ENCODE measurements at regions not wholly inside any gene's neighbourhood (a gene's known extent, or its start where the extent isn't known, plus 50 kb on each side); places are given as distances from the start of the nearest gene placed in this dataset.

- TF ChIP-seq POLR2AphosphoS5 (IDR thresholded peaks at IDR 0.05; ENCODE audit: borderline replicate concordance, low read depth, low read length): no peak
- no peak for TF ChIP-seq EZH2 (IDR thresholded peaks at IDR 0.05)
- no peak for TF ChIP-seq FOXP2 (optimal IDR thresholded peaks at IDR 0.05; ENCODE audit: control extremely low read depth, extremely low read length, insufficient read depth)
- Histone ChIP-seq H3K9me3 (ENCODE audit: low read depth, low read length) (no peaks in the 10 kb centered on the region), H3K27ac (no peak overlapping the region), H3K9ac (ENCODE audit: insufficient read length) (no peak overlapping the region), H3K4me3 (no peak overlapping the region), H3K36me3 (ENCODE audit: insufficient read depth, low read length) (no peaks in the 10 kb centered on the region)
- DNase-seq (ENCODE audit: low read depth, low spot score): no peak
Observed at GRCh38 chr18:44134447-44134846, 546.2 kb upstream of the SETBP1 start.

- H3K9me3 ChIP-seq (ENCODE audit: low read depth, low read length): no peaks in the 10 kb centered on the region
- no peak for DNase-seq (ENCODE audit: low read depth, low spot score)
- no peaks in the 10 kb centered on the region for H3K36me3 ChIP-seq (ENCODE audit: insufficient read depth, low read length)
- no peak for TF ChIP-seq FOXP2 (optimal IDR thresholded peaks at IDR 0.05; ENCODE audit: control extremely low read depth, extremely low read length, insufficient read depth)
- TF ChIP-seq POLR2AphosphoS5 (IDR thresholded peaks at IDR 0.05; ENCODE audit: borderline replicate concordance, low read depth, low read length): no peak
- no peak for TF ChIP-seq EZH2 (IDR thresholded peaks at IDR 0.05)
- no peak overlapping the region for H3K27ac ChIP-seq
- H3K9ac ChIP-seq (ENCODE audit: insufficient read length): no peak overlapping the region
- H3K4me3 ChIP-seq: no peak overlapping the region
Observed at GRCh38 chr18:44135741-44136140, 544.9 kb upstream of the SETBP1 start.

- Histone ChIP-seq H3K9ac (ENCODE audit: insufficient read length) (no peak overlapping the region), H3K4me3 (no peak overlapping the region), H3K27ac (no peak overlapping the region), H3K9me3 (ENCODE audit: low read depth, low read length) (no peaks in the 10 kb centered on the region), H3K36me3 (ENCODE audit: insufficient read depth, low read length) (no peaks in the 10 kb centered on the region)
- no peak for TF ChIP-seq EZH2 (IDR thresholded peaks at IDR 0.05)
- TF ChIP-seq FOXP2 (optimal IDR thresholded peaks at IDR 0.05; ENCODE audit: control extremely low read depth, extremely low read length, insufficient read depth): no peak
- TF ChIP-seq POLR2AphosphoS5 (IDR thresholded peaks at IDR 0.05; ENCODE audit: borderline replicate concordance, low read depth, low read length): no peak
- no peak for DNase-seq (ENCODE audit: low read depth, low spot score)
Observed at GRCh38 chr18:44136326-44136725, 544.4 kb upstream of the SETBP1 start.

GRCh38 chr18:44143072-44143471, 537.6 kb upstream of the SETBP1 start:
- H3K27ac ChIP-seq: no peak overlapping the region
- H3K9me3 ChIP-seq (ENCODE audit: low read depth, low read length): no peaks in the 10 kb centered on the region
- no peak overlapping the region for H3K9ac ChIP-seq (ENCODE audit: insufficient read length)
- no peak for TF ChIP-seq EZH2 (IDR thresholded peaks at IDR 0.05)
- no peak for TF ChIP-seq POLR2AphosphoS5 (IDR thresholded peaks at IDR 0.05; ENCODE audit: borderline replicate concordance, low read depth, low read length)
- TF ChIP-seq FOXP2 (optimal IDR thresholded peaks at IDR 0.05; ENCODE audit: control extremely low read depth, extremely low read length, insufficient read depth): no peak
- DNase-seq (ENCODE audit: low read depth, low spot score): no peak
- no peaks in the 10 kb centered on the region for H3K36me3 ChIP-seq (ENCODE audit: insufficient read depth, low read length)
- H3K4me3 ChIP-seq: no peak overlapping the region

- Histone ChIP-seq H3K36me3 (ENCODE audit: insufficient read depth, low read length) (no peaks in the 10 kb centered on the region), H3K9ac (ENCODE audit: insufficient read length) (no peak overlapping the region), H3K27ac (no peak overlapping the region), H3K9me3 (ENCODE audit: low read depth, low read length) (no peaks in the 10 kb centered on the region), H3K4me3 (no peak overlapping the region)
- no peak for TF ChIP-seq FOXP2 (optimal IDR thresholded peaks at IDR 0.05; ENCODE audit: control extremely low read depth, extremely low read length, insufficient read depth)
- no peak for TF ChIP-seq EZH2 (IDR thresholded peaks at IDR 0.05)
- TF ChIP-seq POLR2AphosphoS5 (IDR thresholded peaks at IDR 0.05; ENCODE audit: borderline replicate concordance, low read depth, low read length): no peak
- DNase-seq (ENCODE audit: low read depth, low spot score): no peak
Observed at GRCh38 chr18:44149706-44150105, 531.0 kb upstream of the SETBP1 start.

- H3K4me3 ChIP-seq: no peak overlapping the region
- no peak overlapping the region for H3K9ac ChIP-seq (ENCODE audit: insufficient read length)
- no peak overlapping the region for H3K27ac ChIP-seq
- TF ChIP-seq EZH2 (IDR thresholded peaks at IDR 0.05) (no peak), FOXP2 (optimal IDR thresholded peaks at IDR 0.05; ENCODE audit: control extremely low read depth, extremely low read length, insufficient read depth) (no peak), POLR2AphosphoS5 (IDR thresholded peaks at IDR 0.05; ENCODE audit: borderline replicate concordance, low read depth, low read length) (no peak)
- H3K9me3 ChIP-seq (ENCODE audit: low read depth, low read length): no peaks in the 10 kb centered on the region
- H3K36me3 ChIP-seq (ENCODE audit: insufficient read depth, low read length): no peaks in the 10 kb centered on the region
- DNase-seq (ENCODE audit: low read depth, low spot score): no peak
Observed at GRCh38 chr18:44153981-44154380, 526.7 kb upstream of the SETBP1 start.

GRCh38 chr18:44156126-44156525, 524.6 kb upstream of the SETBP1 start:
- TF ChIP-seq FOXP2 (optimal IDR thresholded peaks at IDR 0.05; ENCODE audit: control extremely low read depth, extremely low read length, insufficient read depth) (no peak), POLR2AphosphoS5 (IDR thresholded peaks at IDR 0.05; ENCODE audit: borderline replicate concordance, low read depth, low read length) (no peak), EZH2 (IDR thresholded peaks at IDR 0.05) (no peak)
- H3K27ac ChIP-seq: no peak overlapping the region
- H3K4me3 ChIP-seq: no peak overlapping the region
- H3K9ac ChIP-seq (ENCODE audit: insufficient read length): no peak overlapping the region
- no peaks in the 10 kb centered on the region for H3K9me3 ChIP-seq (ENCODE audit: low read depth, low read length)
- DNase-seq (ENCODE audit: low read depth, low spot score): no peak
- H3K36me3 ChIP-seq (ENCODE audit: insufficient read depth, low read length): no peaks in the 10 kb centered on the region

GRCh38 chr18:44156776-44157335, 523.8 kb upstream of the SETBP1 start:
- H3K36me3 ChIP-seq (ENCODE audit: insufficient read depth, low read length): no peaks in the 10 kb centered on the region
- no peak for TF ChIP-seq EZH2 (IDR thresholded peaks at IDR 0.05)
- TF ChIP-seq FOXP2 (optimal IDR thresholded peaks at IDR 0.05; ENCODE audit: control extremely low read depth, extremely low read length, insufficient read depth): no peak
- TF ChIP-seq POLR2AphosphoS5 (IDR thresholded peaks at IDR 0.05; ENCODE audit: borderline replicate concordance, low read depth, low read length): no peak
- H3K4me3 ChIP-seq: no peak overlapping the region

More at GRCh38 chr18:44156776-44157335, 523.8 kb upstream of the SETBP1 start:
- no peak overlapping the region for H3K27ac ChIP-seq
- H3K9ac ChIP-seq (ENCODE audit: insufficient read length): no peak overlapping the region
- no peak for DNase-seq (ENCODE audit: low read depth, low spot score)
- no peaks in the 10 kb centered on the region for H3K9me3 ChIP-seq (ENCODE audit: low read depth, low read length)

All from SK-N-MC (cell line).